Spleen (tissue), 11 donors: ENCODE measurements at regions not wholly inside any gene's neighbourhood (a gene's known extent, or its start where the extent isn't known, plus 50 kb on each side); places are given as distances from the start of the nearest gene placed in this dataset.

Experiments
- DNase-seq: peaks from one replicate; pipeline ENCODE4 v3.0.0-alpha.2; 2020
- H3K27ac ChIP-seq, 8 donors: fragments of 200-600 bp; sonication (generic) in 7 of 8; 1 replicate in 4 of 8; 2 replicates in 4 of 8; pipeline versions ENCODE4 v1.5.0 to v1.8.0; 2016 to 2021; ENCODE audit warnings: inconsistent platforms in 4 of 8, mild to moderate bottlenecking in 4 of 8, moderate library complexity in 1 of 8
- H3K27me3 ChIP-seq, 7 donors: fragments of 200-600 bp; sonication (generic) in 6 of 7; replicated peaks in 1 of 7; 1 replicate in 4 of 7; 2 replicates in 3 of 7; pipeline versions ENCODE4 v1.5.0 to v1.8.0; 2016 to 2021; ENCODE audit warnings: inconsistent platforms in 3 of 7, mild to moderate bottlenecking in 1 of 7
- H3K36me3 ChIP-seq, 6 donors: fragments of 200-600 bp; sonication (generic) in 5 of 6; 1 replicate in 4 of 6; 2 replicates in 2 of 6; pipeline versions ENCODE4 v1.5.0 to v1.8.0; 2016 to 2021; ENCODE audit warnings: inconsistent platforms in 2 of 6
- H3K4me1 ChIP-seq, 6 donors: fragments of 200-600 bp; sonication (generic) in 5 of 6; 1 replicate in 3 of 6; 2 replicates in 3 of 6; pipeline versions ENCODE4 v1.5.0 to v1.8.0; 2016 to 2021; ENCODE audit warnings: inconsistent platforms in 3 of 6
- H3K4me3 ChIP-seq, 8 donors: fragments of 200-600 bp; sonication (generic) in 7 of 8; 1 replicate in 4 of 8; 2 replicates in 4 of 8; pipeline versions ENCODE4 v1.5.0 to v1.8.0; 2016 to 2021; ENCODE audit warnings: inconsistent platforms in 4 of 8, mild to moderate bottlenecking in 4 of 8, moderate library complexity in 2 of 8
- H3K9me3 ChIP-seq, 8 donors: fragments of 200-600 bp; sonication (generic) in 7 of 8; 1 replicate in 4 of 8; 2 replicates in 4 of 8; pipeline versions ENCODE4 v1.5.0 to v1.8.0; 2016 to 2021; ENCODE audit warnings: inconsistent platforms in 4 of 8
- CTCF ChIP-seq, 11 experiments: fragments of 200-600 bp in 7 of 11; fragments of 450-650 bp in 4 of 11; sonication (generic) in 4 of 11; IDR thresholded peaks in 8 of 11; conservative IDR thresholded peaks in 3 of 11; 1 replicate in 7 of 11; 2 replicates in 4 of 11; pipeline versions ENCODE4 v1.4.0 to v1.8.0; 2016 to 2021; ENCODE audit warnings: antibody characterized with exemption in 11 of 11, inconsistent platforms in 4 of 11, mild to moderate bottlenecking in 1 of 11
- POLR2A ChIP-seq, 3 donors: fragments of 450-650 bp; IDR thresholded peaks; one replicate each; pipeline ENCODE4 v1.5.1; 2017; ENCODE audit warnings: antibody characterized with exemption in 3 of 3, mild to moderate bottlenecking in 1 of 3
- POLR2AphosphoS5 ChIP-seq, 3 donors: sonication (generic); formaldehyde crosslinking; IDR thresholded peaks; one replicate each; pipeline ENCODE4 v1.5.1; 2017; ENCODE audit warnings: antibody characterized with exemption in 3 of 3
- WGBS, 5 donors: extraction: QIAGEN DNeasy Blood & Tissue Kit in 3 of 5; methylation state at CpG; one replicate each; pipeline versions ENCODE4 v1.1.5 to v1.1.7; 2013 to 2018; 5-methylcytosine and 5-hydroxymethylcytosine counted together
- intact Hi-C: fragments of 100-400 bp; cut with DNase I; formaldehyde crosslinking; loops from one replicate; pipeline ENCODE4 v1.15.0; 2023; ENCODE audit warnings: low total_unique reads
- donor health status: healthy with polysubstance abuse.
- donor health status: DM: no; HTN: no; CAD: no; lungs with moderate emphysema.
- donor health status: DM: no; HTN: no; CAD: no.
- donor health status: Bipolar disorder and iron deficiency.
- donor health status: healthy.
- donor health status: DM: no; HTN: no; CAD: no.
- donor health status: DM: yes; HTN: yes; CAD: no.

GRCh38 chr2:67201521-67201920, 195.6 kb upstream of the ETAA1 start:
- TF ChIP-seq POLR2AphosphoS5 (IDR thresholded peaks at IDR 0.05) (no peak), POLR2A (IDR thresholded peaks at IDR 0.05) (no peak), CTCF (IDR thresholded peaks at IDR 0.05 in 8 of 11, conservative IDR thresholded peaks at IDR 0.05 in 3 of 11) (no peak)
- no peak overlapping the region for H3K4me3 ChIP-seq
- no peak for DNase-seq
- no peaks in the 10 kb centered on the region for H3K9me3 ChIP-seq
- H3K36me3 ChIP-seq, result no peaks in the 10 kb centered on the region
- 74 to 90% (median 80%) methylated on average over 3 of the region's 3 CpGs for WGBS, 5 donors
- H3K4me1 ChIP-seq, result no peaks in the 10 kb centered on the region
- intact Hi-C loops, result no loop called here
- no peak overlapping the region for H3K27ac ChIP-seq
- H3K27me3 ChIP-seq, result no peaks in the 10 kb centered on the region

- intact Hi-C loops, result no loop called here
Measured at GRCh38 chr2:67204349-67204748, 192.8 kb upstream of the ETAA1 start.

GRCh38 chr2:67208887-67209500, 188.1 kb upstream of the ETAA1 start:
- Histone ChIP-seq H3K27me3 (no peaks in the 10 kb centered on the region), H3K4me1 (no peaks in the 10 kb centered on the region), H3K4me3 (no peak overlapping the region), H3K9me3 (no peaks in the 10 kb centered on the region), H3K27ac (no peak overlapping the region), H3K36me3 (no peaks in the 10 kb centered on the region)
- no peak for DNase-seq
- intact Hi-C loops, result no loop called here
- TF ChIP-seq CTCF (IDR thresholded peaks at IDR 0.05 in 8 of 11, conservative IDR thresholded peaks at IDR 0.05 in 3 of 11) (no peak), POLR2AphosphoS5 (IDR thresholded peaks at IDR 0.05) (no peak), POLR2A (IDR thresholded peaks at IDR 0.05) (no peak)
- 64 to 87% (median 71%) methylated on average over 3 of the region's 3 CpGs for WGBS, 5 donors

More at GRCh38 chr2:67204349-67204748, 192.8 kb upstream of the ETAA1 start:
- Histone ChIP-seq H3K27ac (no peak overlapping the region), H3K36me3 (no peaks in the 10 kb centered on the region), H3K9me3 (no peaks in the 10 kb centered on the region), H3K4me1 (no peaks in the 10 kb centered on the region), H3K4me3 (no peak overlapping the region), H3K27me3 (no peaks in the 10 kb centered on the region)
- TF ChIP-seq POLR2AphosphoS5 (IDR thresholded peaks at IDR 0.05) (no peak), CTCF (IDR thresholded peaks at IDR 0.05 in 8 of 11, conservative IDR thresholded peaks at IDR 0.05 in 3 of 11) (no peak), POLR2A (IDR thresholded peaks at IDR 0.05) (no peak)
- whole genome bisulfite sequencing, 5 donors, result 89 to 98% (median 92%) methylated on average over 1 of the region's 1 CpG
- no peak for DNase-seq

GRCh38 chr2:67210430-67210829, 186.7 kb upstream of the ETAA1 start:
- TF ChIP-seq POLR2AphosphoS5 (IDR thresholded peaks at IDR 0.05) (no peak), CTCF (IDR thresholded peaks at IDR 0.05 in 8 of 11, conservative IDR thresholded peaks at IDR 0.05 in 3 of 11) (no peak), POLR2A (IDR thresholded peaks at IDR 0.05) (no peak)
- DNase-seq, result no peak
- H3K27me3 ChIP-seq, result no peaks in the 10 kb centered on the region
- H3K4me3 ChIP-seq, result no peak overlapping the region
- 63 to 95% (median 73%) methylated on average over 4 of the region's 4 CpGs for WGBS, 5 donors
- H3K36me3 ChIP-seq, result no peaks in the 10 kb centered on the region
- intact Hi-C loops, result no loop called here
- H3K27ac ChIP-seq, result no peak overlapping the region
- H3K4me1 ChIP-seq, result no peaks in the 10 kb centered on the region
- no peaks in the 10 kb centered on the region for H3K9me3 ChIP-seq
